ENCODE measurements at regions not wholly inside any gene's neighbourhood (a gene's known extent, or its start where the extent isn't known, plus 50 kb on each side); places are given as distances from the start of the nearest gene placed in this dataset.

DNA sequence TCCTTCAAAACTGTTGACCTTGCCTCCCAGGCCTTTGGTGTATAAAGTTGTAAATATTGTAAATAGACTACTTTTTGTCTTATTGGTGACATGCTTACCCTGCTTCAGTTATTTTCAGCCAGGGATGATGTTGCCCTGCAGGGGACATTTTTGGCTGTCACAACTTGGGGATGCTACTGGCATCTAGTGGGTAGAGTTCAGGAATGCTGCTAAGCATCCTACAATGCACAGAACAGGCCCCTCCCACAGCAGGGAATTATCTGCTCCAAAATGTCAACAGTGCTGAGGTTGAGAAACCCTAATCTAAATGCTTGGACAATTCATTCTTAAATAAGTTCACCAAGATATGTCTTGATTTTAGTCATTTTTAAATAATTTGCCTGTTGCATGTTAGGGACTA lies 459.8 kb downstream of the PMP22 start:
- TF ChIP-seq, protein P1, sequence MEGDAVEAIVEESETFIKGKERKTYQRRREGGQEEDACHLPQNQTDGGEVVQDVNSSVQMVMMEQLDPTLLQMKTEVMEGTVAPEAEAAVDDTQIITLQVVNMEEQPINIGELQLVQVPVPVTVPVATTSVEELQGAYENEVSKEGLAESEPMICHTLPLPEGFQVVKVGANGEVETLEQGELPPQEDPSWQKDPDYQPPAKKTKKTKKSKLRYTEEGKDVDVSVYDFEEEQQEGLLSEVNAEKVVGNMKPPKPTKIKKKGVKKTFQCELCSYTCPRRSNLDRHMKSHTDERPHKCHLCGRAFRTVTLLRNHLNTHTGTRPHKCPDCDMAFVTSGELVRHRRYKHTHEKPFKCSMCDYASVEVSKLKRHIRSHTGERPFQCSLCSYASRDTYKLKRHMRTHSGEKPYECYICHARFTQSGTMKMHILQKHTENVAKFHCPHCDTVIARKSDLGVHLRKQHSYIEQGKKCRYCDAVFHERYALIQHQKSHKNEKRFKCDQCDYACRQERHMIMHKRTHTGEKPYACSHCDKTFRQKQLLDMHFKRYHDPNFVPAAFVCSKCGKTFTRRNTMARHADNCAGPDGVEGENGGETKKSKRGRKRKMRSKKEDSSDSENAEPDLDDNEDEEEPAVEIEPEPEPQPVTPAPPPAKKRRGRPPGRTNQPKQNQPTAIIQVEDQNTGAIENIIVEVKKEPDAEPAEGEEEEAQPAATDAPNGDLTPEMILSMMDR (IDR thresholded peaks at IDR 0.05; ENCODE audit: low read length), result no peak
- TF ChIP-seq EZH2 (IDR thresholded peaks at IDR 0.05; ENCODE audit: borderline replicate concordance, low read length), result no peak
